SK-N-SH treated with all-trans-retinoic acid at 6 μM for 48 hours (cell line): ENCODE measurements at regions not wholly inside any gene's neighbourhood (a gene's known extent, or its start where the extent isn't known, plus 50 kb on each side); places are given as distances from the start of the nearest gene placed in this dataset.
"Not testable (repeated sequence)": the region's sequence is repeated elsewhere in the genome, so short reads cannot be mapped to it uniquely, and the experiment has no call there.

Experiments
- ATAC-seq: fragments of 200-7000 bp; cut with Tn5 transposase; 3 replicates; pipeline ENCODE4 v1.9.1; 2020; ENCODE audit warnings: mild to moderate bottlenecking, moderate library complexity
- ARNTL ChIP-seq: fragments of 450-650 bp; formaldehyde crosslinking; IDR thresholded peaks from 2 replicates; pipeline ENCODE4 v1.5.0; 2020; ENCODE audit warnings: low read depth, mild to moderate bottlenecking, moderate library complexity, borderline replicate concordance
- BACH2 ChIP-seq: fragments of 250-450 bp; sonication (Bioruptor Pico); IDR thresholded peaks from 2 replicates; pipeline ENCODE4 v1.9.0; 2021; ENCODE audit warnings: mild to moderate bottlenecking, borderline replicate concordance
- CREB5 ChIP-seq: fragments of 250-450 bp; sonication (Bioruptor Pico); IDR thresholded peaks from 2 replicates; pipeline ENCODE4 v1.5.1; 2020; ENCODE audit warnings: low read depth, mild to moderate bottlenecking, moderate library complexity
- CSDC2 ChIP-seq: fragments of 250-450 bp; sonication (Bioruptor Pico); IDR thresholded peaks from 2 replicates; pipeline ENCODE4 v1.5.0; 2020; ENCODE audit warnings: mild to moderate bottlenecking, moderate library complexity
- ESRRG ChIP-seq: fragments of 250-450 bp; sonication (Bioruptor Pico); IDR thresholded peaks from 2 replicates; pipeline ENCODE4 v1.6.1; 2021; ENCODE audit warnings: mild to moderate bottlenecking
- GLIS3 ChIP-seq: fragments of 250-450 bp; sonication (Bioruptor Pico); IDR thresholded peaks from 2 replicates; pipeline ENCODE4 v1.5.0; 2020; ENCODE audit warnings: mild to moderate bottlenecking, moderate library complexity
- ISL1 ChIP-seq: fragments of 250-450 bp; sonication (Bioruptor Pico); IDR thresholded peaks from 2 replicates; pipeline ENCODE4 v2.1.2; 2022; ENCODE audit warnings: mild to moderate bottlenecking, moderate library complexity
- OSR1 ChIP-seq: fragments of 250-450 bp; sonication (Bioruptor Pico); IDR thresholded peaks from 2 replicates; pipeline ENCODE4 v1.8.0; 2022; ENCODE audit warnings: moderate library complexity, mild to moderate bottlenecking, inconsistent platforms
- PPARA ChIP-seq: fragments of 250-450 bp; sonication (Bioruptor Pico); IDR thresholded peaks from 2 replicates; pipeline ENCODE4 v1.5.0; 2020; ENCODE audit warnings: mild to moderate bottlenecking, borderline replicate concordance
- RARB ChIP-seq: fragments of 250-450 bp; sonication (Bioruptor Pico); IDR thresholded peaks from 2 replicates; pipeline ENCODE4 v1.8.0; 2021; ENCODE audit warnings: mild to moderate bottlenecking, moderate library complexity
- SNAI2 ChIP-seq: fragments of 250-450 bp; sonication (Bioruptor Pico); IDR thresholded peaks from 2 replicates; pipeline ENCODE4 v1.5.0; 2020; ENCODE audit warnings: mild to moderate bottlenecking, moderate library complexity
- TCF4 ChIP-seq: fragments of 250-450 bp; sonication (Bioruptor Pico); IDR thresholded peaks from 2 replicates; pipeline ENCODE4 v1.8.0; 2021; ENCODE audit warnings: mild to moderate bottlenecking, moderate library complexity, borderline replicate concordance
- TOX ChIP-seq: fragments of 250-450 bp; sonication (Bioruptor Pico); IDR thresholded peaks from 2 replicates; pipeline ENCODE4 v1.8.0; 2021; ENCODE audit warnings: mild to moderate bottlenecking, moderate library complexity, borderline replicate concordance
- TSHZ2 ChIP-seq: fragments of 250-450 bp; sonication (Bioruptor Pico); IDR thresholded peaks from 2 replicates; pipeline ENCODE4 v1.5.0; 2020; ENCODE audit warnings: mild to moderate bottlenecking, moderate library complexity
- ZC3H10 ChIP-seq: fragments of 250-450 bp; sonication (Bioruptor Pico); IDR thresholded peaks from 2 replicates; pipeline ENCODE4 v1.5.1; 2021; ENCODE audit warnings: mild to moderate bottlenecking, moderate library complexity
- ZFP3 ChIP-seq: fragments of 250-450 bp; sonication (Bioruptor Pico); IDR thresholded peaks from 2 replicates; pipeline ENCODE4 v1.5.0; 2020; ENCODE audit warnings: mild to moderate bottlenecking, moderate library complexity
- ZFP30 ChIP-seq: fragments of 450-650 bp; formaldehyde crosslinking; IDR thresholded peaks from 2 replicates; pipeline ENCODE4 v1.5.0; 2022; ENCODE audit warnings: mild to moderate bottlenecking, moderate library complexity
- ZNF565 ChIP-seq: fragments of 450-650 bp; formaldehyde crosslinking; conservative IDR thresholded peaks from 2 replicates; pipeline ENCODE4 v1.5.0; 2020; ENCODE audit warnings: low read depth, mild to moderate bottlenecking, moderate library complexity
- ZNF70 ChIP-seq: fragments of 450-650 bp; formaldehyde crosslinking; IDR thresholded peaks from 2 replicates; pipeline ENCODE4 v1.5.0; 2020; ENCODE audit warnings: mild to moderate bottlenecking, moderate library complexity
- TF ChIP-seq, protein P1 (sequence below): fragments of 250-450 bp; sonication (Bioruptor Pico); IDR thresholded peaks from 2 replicates; pipeline ENCODE4 v1.8.0; 2021; ENCODE audit warnings: low read depth, mild to moderate bottlenecking, moderate library complexity, borderline replicate concordance
- TF ChIP-seq, protein P2 (sequence below): fragments of 250-450 bp; sonication (Bioruptor Pico); IDR thresholded peaks from 2 replicates; pipeline ENCODE4 v1.5.1; 2021; ENCODE audit warnings: mild to moderate bottlenecking, moderate library complexity
- TF ChIP-seq, protein P3 (sequence below): fragments of 250-450 bp; sonication (Bioruptor Pico); IDR thresholded peaks from 2 replicates; pipeline ENCODE4 v1.8.0; 2020; ENCODE audit warnings: mild to moderate bottlenecking, moderate library complexity, borderline replicate concordance

- no peak for ATAC-seq
- no peak for TF ChIP-seq ARNTL (CRISPR knock-in tag)
- TF ChIP-seq PPARA (CRISPR knock-in tag): no peak
- no peak for TF ChIP-seq TSHZ2 (CRISPR knock-in tag)
- TF ChIP-seq, protein P1, sequence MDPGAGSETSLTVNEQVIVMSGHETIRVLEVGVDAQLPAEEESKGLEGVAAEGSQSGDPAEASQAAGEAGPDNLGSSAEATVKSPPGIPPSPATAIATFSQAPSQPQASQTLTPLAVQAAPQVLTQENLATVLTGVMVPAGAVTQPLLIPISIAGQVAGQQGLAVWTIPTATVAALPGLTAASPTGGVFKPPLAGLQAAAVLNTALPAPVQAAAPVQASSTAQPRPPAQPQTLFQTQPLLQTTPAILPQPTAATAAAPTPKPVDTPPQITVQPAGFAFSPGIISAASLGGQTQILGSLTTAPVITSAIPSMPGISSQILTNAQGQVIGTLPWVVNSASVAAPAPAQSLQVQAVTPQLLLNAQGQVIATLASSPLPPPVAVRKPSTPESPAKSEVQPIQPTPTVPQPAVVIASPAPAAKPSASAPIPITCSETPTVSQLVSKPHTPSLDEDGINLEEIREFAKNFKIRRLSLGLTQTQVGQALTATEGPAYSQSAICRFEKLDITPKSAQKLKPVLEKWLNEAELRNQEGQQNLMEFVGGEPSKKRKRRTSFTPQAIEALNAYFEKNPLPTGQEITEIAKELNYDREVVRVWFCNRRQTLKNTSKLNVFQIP: no peak
- no peak for TF ChIP-seq CREB5 (CRISPR knock-in tag)
- TF ChIP-seq OSR1: no peak
- no peak for TF ChIP-seq BACH2 (CRISPR knock-in tag)
- TF ChIP-seq ZNF565 (CRISPR knock-in tag): no peak
- TF ChIP-seq ISL1: no peak
Observed at GRCh38 chr21:18114810-18115209, 129.8 kb upstream of the CHODL start.

DNA sequence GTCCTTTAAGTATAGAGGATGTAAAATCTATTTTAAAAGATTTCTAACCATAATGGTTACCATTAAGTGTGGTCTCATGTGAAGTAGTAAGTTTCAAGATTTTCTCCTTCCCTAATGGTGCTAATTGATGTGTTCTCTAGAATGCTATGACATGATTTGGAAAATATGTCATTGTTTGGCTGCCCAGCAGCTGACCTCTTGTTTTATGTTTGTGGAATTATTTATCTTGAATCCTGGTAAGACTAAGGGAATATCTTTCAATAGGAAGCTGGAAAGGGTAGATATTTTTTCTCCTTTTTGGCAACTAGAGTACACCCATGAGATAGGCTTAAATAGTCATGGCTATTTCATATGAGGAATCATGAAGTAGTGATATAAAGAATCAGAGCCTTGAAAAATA, 139.8 kb upstream of the CHODL start:
- TF ChIP-seq, protein P2, sequence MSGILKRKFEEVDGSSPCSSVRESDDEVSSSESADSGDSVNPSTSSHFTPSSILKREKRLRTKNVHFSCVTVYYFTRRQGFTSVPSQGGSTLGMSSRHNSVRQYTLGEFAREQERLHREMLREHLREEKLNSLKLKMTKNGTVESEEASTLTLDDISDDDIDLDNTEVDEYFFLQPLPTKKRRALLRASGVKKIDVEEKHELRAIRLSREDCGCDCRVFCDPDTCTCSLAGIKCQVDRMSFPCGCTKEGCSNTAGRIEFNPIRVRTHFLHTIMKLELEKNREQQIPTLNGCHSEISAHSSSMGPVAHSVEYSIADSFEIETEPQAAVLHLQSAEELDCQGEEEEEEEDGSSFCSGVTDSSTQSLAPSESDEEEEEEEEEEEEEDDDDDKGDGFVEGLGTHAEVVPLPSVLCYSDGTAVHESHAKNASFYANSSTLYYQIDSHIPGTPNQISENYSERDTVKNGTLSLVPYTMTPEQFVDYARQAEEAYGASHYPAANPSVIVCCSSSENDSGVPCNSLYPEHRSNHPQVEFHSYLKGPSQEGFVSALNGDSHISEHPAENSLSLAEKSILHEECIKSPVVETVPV (CRISPR knock-in tag): no peak
- TF ChIP-seq CREB5 (CRISPR knock-in tag): no peak
- no peak for TF ChIP-seq ZFP30 (CRISPR knock-in tag)
- no peak for TF ChIP-seq SNAI2 (CRISPR knock-in tag)
- TF ChIP-seq BACH2 (CRISPR knock-in tag): no peak
- no peak for TF ChIP-seq RARB (CRISPR knock-in tag)
- TF ChIP-seq ISL1: no peak
- TF ChIP-seq, protein P3, sequence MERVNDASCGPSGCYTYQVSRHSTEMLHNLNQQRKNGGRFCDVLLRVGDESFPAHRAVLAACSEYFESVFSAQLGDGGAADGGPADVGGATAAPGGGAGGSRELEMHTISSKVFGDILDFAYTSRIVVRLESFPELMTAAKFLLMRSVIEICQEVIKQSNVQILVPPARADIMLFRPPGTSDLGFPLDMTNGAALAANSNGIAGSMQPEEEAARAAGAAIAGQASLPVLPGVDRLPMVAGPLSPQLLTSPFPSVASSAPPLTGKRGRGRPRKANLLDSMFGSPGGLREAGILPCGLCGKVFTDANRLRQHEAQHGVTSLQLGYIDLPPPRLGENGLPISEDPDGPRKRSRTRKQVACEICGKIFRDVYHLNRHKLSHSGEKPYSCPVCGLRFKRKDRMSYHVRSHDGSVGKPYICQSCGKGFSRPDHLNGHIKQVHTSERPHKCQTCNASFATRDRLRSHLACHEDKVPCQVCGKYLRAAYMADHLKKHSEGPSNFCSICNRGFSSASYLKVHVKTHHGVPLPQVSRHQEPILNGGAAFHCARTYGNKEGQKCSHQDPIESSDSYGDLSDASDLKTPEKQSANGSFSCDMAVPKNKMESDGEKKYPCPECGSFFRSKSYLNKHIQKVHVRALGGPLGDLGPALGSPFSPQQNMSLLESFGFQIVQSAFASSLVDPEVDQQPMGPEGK (CRISPR knock-in tag): no peak
- TF ChIP-seq GLIS3 (CRISPR knock-in tag): no peak
- no peak for TF ChIP-seq ZNF70
- TF ChIP-seq OSR1: no peak
- TF ChIP-seq ARNTL (CRISPR knock-in tag): no peak
- no peak for TF ChIP-seq TOX (CRISPR knock-in tag)
- no peak for TF ChIP-seq ZC3H10 (CRISPR knock-in tag)
- ATAC-seq: no peak

DNA sequence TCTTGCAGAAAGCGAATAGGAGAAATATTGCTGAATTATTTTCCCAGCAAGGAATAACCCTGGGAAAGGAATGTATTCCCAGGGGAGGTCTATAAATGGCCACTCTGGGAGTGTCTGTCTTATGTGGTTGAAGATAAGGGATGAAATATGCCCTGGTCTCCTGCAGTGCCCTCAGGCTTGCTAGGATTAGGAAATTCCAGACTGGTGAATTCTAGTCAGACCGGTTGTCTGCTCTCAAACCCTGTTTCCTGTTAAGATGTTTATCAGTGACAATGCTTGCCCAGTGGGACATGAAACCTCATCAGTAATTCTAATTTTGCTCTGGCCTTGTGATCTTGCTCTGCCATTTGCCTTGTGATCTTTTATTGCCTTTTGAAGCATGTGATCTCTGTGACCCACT, 148.2 kb upstream of the CHODL start:
- ATAC-seq: not testable (repeated sequence)

DNA sequence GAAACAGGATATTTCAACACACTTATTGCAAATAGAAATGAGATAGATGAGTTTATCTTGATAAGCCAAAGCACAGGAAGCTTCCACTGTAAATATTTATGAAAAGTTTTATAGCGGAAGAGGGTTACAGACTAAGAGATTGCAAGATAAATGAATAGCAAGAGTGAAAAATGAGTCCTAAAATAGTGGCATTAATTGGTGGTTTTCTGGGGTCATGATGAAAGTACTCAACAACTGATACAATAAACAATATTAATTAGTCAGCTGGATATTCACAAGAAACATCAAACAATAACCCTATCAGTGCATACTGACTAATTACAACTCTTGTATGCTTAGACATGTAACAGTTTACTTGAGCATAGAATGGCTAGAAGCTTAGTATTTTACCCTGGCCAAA, 154.8 kb upstream of the CHODL start:
- ATAC-seq: no peak
- TF ChIP-seq ZFP30 (CRISPR knock-in tag) (no peak), ESRRG (CRISPR knock-in tag) (no peak), ARNTL (CRISPR knock-in tag) (no peak), CSDC2 (CRISPR knock-in tag) (no peak), ZFP3 (no peak), TCF4 (CRISPR knock-in tag) (no peak), CREB5 (CRISPR knock-in tag) (no peak), ZC3H10 (CRISPR knock-in tag) (no peak), BACH2 (CRISPR knock-in tag) (no peak), ZNF70 (no peak), ZNF565 (CRISPR knock-in tag) (no peak)
- TF ChIP-seq, protein P2 (CRISPR knock-in tag): no peak
